Activated T-cell treated with anti-CD3 and anti-CD28 coated beads for 4 hours (primary cell): ENCODE measurements at regions not wholly inside any gene's neighbourhood (a gene's known extent, or its start where the extent isn't known, plus 50 kb on each side); places are given as distances from the start of the nearest gene placed in this dataset.
"Not testable (repeated sequence)": the region's sequence is repeated elsewhere in the genome, so short reads cannot be mapped to it uniquely, and the experiment has no call there.

Experiments used
- DNase-seq: peaks from one replicate; pipeline ENCODE4 v3.0.0-alpha.2; 2020

GRCh38 chr9:84512493-84512892 lies 157.0 kb upstream of the NTRK2 start:
- no peak for DNase-seq

- no peak for DNase-seq
Observed at GRCh38 chr9:84513473-84513872, 156.1 kb upstream of the NTRK2 start.

GRCh38 chr9:84513979-84514378 lies 155.6 kb upstream of the NTRK2 start:
- no peak for DNase-seq

- no peak for DNase-seq
Observed at GRCh38 chr9:84514421-84514820, 155.1 kb upstream of the NTRK2 start.

GRCh38 chr9:84517026-84517425 lies 152.5 kb upstream of the NTRK2 start:
- DNase-seq, result no peak

- no peak for DNase-seq
Observed at GRCh38 chr9:84519413-84519812, 150.1 kb upstream of the NTRK2 start.

- DNase-seq, result no peak
Observed at GRCh38 chr9:84521208-84521607, 148.3 kb upstream of the NTRK2 start.

GRCh38 chr9:84526211-84526610 lies 143.3 kb upstream of the NTRK2 start:
- DNase-seq, result not testable (repeated sequence)

- DNase-seq, result not testable (repeated sequence)
Observed at GRCh38 chr9:84527060-84527720, 142.3 kb upstream of the NTRK2 start.

GRCh38 chr9:84535973-84536372 lies 133.6 kb upstream of the NTRK2 start:
- not testable (repeated sequence) for DNase-seq

- DNase-seq, result no peak
Observed at GRCh38 chr9:84538879-84539278, 130.7 kb upstream of the NTRK2 start.

- no peak for DNase-seq
Observed at GRCh38 chr9:84542554-84542953, 127.0 kb upstream of the NTRK2 start.

- DNase-seq, result no peak
Observed at GRCh38 chr9:84554069-84554664, 115.4 kb upstream of the NTRK2 start.

GRCh38 chr9:84556556-84556955 lies 113.0 kb upstream of the NTRK2 start:
- DNase-seq, result no peak

- no peak for DNase-seq
Observed at GRCh38 chr9:84557751-84558150, 111.8 kb upstream of the NTRK2 start.

GRCh38 chr9:84563691-84564090 lies 105.8 kb upstream of the NTRK2 start:
- DNase-seq, result no peak

- DNase-seq, result no peak
Observed at GRCh38 chr9:84567805-84568204, 101.7 kb upstream of the NTRK2 start.

- no peak for DNase-seq
Observed at GRCh38 chr9:84570482-84571154, 98.9 kb upstream of the NTRK2 start.

GRCh38 chr9:84573083-84573482 lies 96.4 kb upstream of the NTRK2 start:
- DNase-seq, result no peak

GRCh38 chr9:84575705-84576104 lies 93.8 kb upstream of the NTRK2 start:
- no peak for DNase-seq

GRCh38 chr9:84583866-84584265 lies 85.7 kb upstream of the NTRK2 start:
- no peak for DNase-seq

- no peak for DNase-seq
Observed at GRCh38 chr9:84586662-84587061, 82.9 kb upstream of the NTRK2 start.

- DNase-seq, result no peak
Observed at GRCh38 chr9:84587153-84587552, 82.4 kb upstream of the NTRK2 start.

- DNase-seq, result no peak
Observed at GRCh38 chr9:84589542-84589941, 80.0 kb upstream of the NTRK2 start.
